IMR-90 (cell line): ENCODE measurements at regions not wholly inside any gene's neighbourhood (a gene's known extent, or its start where the extent isn't known, plus 50 kb on each side); places are given as distances from the start of the nearest gene placed in this dataset.

Source experiments
- BHLHE40 ChIP-seq: fragments of 150-350 bp; IDR thresholded peaks from 2 replicates; pipeline ENCODE4 v1.6.1; 2016; ENCODE audit warnings: mild to moderate bottlenecking, low read depth, low read length
- CEBPB ChIP-seq: IDR thresholded peaks from 2 replicates; pipeline ENCODE4 v1.6.1; 2012; ENCODE audit warnings: low read depth, low read length, improper control_type of control experiment
- CTCF ChIP-seq: conservative IDR thresholded peaks from 2 replicates; pipeline ENCODE4 v1.5.1; 2012; ENCODE audit warnings: mild to moderate bottlenecking, low read depth, low read length, improper control_type of control experiment
- MAZ ChIP-seq: IDR thresholded peaks from 2 replicates; pipeline ENCODE4 v1.6.1; 2012; ENCODE audit warnings: low read depth, mild to moderate bottlenecking, low read length, improper control_type of control experiment, moderate library complexity, borderline replicate concordance
- MXI1 ChIP-seq: IDR thresholded peaks from 2 replicates; pipeline ENCODE4 v1.6.1; 2012; ENCODE audit warnings: low read depth, mild to moderate bottlenecking, low read length, moderate library complexity, borderline replicate concordance
- POLR2A ChIP-seq: IDR thresholded peaks from 2 replicates; pipeline ENCODE4 v1.6.1; 2012; ENCODE audit warnings: mild to moderate bottlenecking, low read depth, low read length
- RAD21 ChIP-seq: IDR thresholded peaks from 2 replicates; pipeline ENCODE4 v1.6.1; 2012; ENCODE audit warnings: low read length, improper control_type of control experiment
- SMC3 ChIP-seq: fragments of 150-350 bp; IDR thresholded peaks from 2 replicates; pipeline ENCODE4 v1.6.1; 2016; ENCODE audit warnings: low read depth, mild to moderate bottlenecking, antibody characterized with exemption, low read length, moderate library complexity
- USF2 ChIP-seq: fragments of 150-350 bp; IDR thresholded peaks from 2 replicates; pipeline ENCODE4 v1.6.1; 2017; ENCODE audit warnings: mild to moderate bottlenecking, antibody characterized with exemption, low read length, low read depth

- no peak for TF ChIP-seq CTCF
- TF ChIP-seq MXI1 = no peak
- no peak for TF ChIP-seq BHLHE40
- TF ChIP-seq USF2 = no peak
- no peak for TF ChIP-seq MAZ
- no peak for TF ChIP-seq RAD21
- TF ChIP-seq SMC3 = no peak
- no peak for TF ChIP-seq POLR2A
- TF ChIP-seq CEBPB = no peak
Observed at GRCh38 chr4:79046016-79046592, 106.9 kb upstream of the PAQR3 start.
